Vagina (tissue), 2 donors: ENCODE measurements at regions not wholly inside any gene's neighbourhood (a gene's known extent, or its start where the extent isn't known, plus 50 kb on each side); places are given as distances from the start of the nearest gene placed in this dataset.

Experiments
- POLR2AphosphoS5 ChIP-seq, 2 donors: sonication (generic); formaldehyde crosslinking; IDR thresholded peaks; one replicate each; pipeline ENCODE4 v1.9.0; 2017; ENCODE audit warnings: antibody characterized with exemption in 2 of 2, mild to moderate bottlenecking in 2 of 2, low read depth in 1 of 2; ENCODE audit not compliant: insufficient read depth in 1 of 2
- TF ChIP-seq, protein P1 (sequence below), 3 experiments: fragments of 450-650 bp in 2 of 3; fragments of 200-600 bp in 1 of 3; sonication (generic) in 1 of 3; IDR thresholded peaks; one replicate each; pipeline ENCODE4 v1.5.1; 2017 to 2019; ENCODE audit warnings: antibody characterized with exemption in 3 of 3, mild to moderate bottlenecking in 2 of 3, moderate library complexity in 2 of 3

DNA sequence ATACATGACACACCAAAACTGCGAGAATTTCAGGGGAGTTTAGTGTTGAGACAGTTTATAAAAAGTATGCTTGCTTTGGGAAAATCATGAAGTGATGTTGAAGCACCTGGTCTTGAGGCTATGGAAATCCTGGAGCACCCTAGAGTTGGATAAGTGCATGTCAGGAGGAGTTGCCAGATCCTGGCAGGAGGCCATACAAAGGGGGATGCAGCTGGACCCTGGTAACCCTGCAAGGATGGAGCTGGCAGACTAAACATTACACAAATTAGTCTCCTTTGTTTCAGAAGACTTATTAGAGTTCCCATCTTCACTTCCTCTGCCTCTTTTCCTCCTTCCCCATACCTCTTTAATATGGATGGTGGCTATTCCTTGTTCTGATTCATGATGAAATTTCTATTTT, 907.0 kb downstream of the BCL11B start:
- TF ChIP-seq, protein P1, sequence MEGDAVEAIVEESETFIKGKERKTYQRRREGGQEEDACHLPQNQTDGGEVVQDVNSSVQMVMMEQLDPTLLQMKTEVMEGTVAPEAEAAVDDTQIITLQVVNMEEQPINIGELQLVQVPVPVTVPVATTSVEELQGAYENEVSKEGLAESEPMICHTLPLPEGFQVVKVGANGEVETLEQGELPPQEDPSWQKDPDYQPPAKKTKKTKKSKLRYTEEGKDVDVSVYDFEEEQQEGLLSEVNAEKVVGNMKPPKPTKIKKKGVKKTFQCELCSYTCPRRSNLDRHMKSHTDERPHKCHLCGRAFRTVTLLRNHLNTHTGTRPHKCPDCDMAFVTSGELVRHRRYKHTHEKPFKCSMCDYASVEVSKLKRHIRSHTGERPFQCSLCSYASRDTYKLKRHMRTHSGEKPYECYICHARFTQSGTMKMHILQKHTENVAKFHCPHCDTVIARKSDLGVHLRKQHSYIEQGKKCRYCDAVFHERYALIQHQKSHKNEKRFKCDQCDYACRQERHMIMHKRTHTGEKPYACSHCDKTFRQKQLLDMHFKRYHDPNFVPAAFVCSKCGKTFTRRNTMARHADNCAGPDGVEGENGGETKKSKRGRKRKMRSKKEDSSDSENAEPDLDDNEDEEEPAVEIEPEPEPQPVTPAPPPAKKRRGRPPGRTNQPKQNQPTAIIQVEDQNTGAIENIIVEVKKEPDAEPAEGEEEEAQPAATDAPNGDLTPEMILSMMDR (IDR thresholded peaks at IDR 0.05): no peak
- no peak for TF ChIP-seq POLR2AphosphoS5 (IDR thresholded peaks at IDR 0.05; ENCODE audit: insufficient read depth in 1 of 2, low read depth in 1 of 2)
